ENCODE measurements at regions not wholly inside any gene's neighbourhood (a gene's known extent, or its start where the extent isn't known, plus 50 kb on each side); places are given as distances from the start of the nearest gene placed in this dataset.

- no peak for DNase-seq
Observed at GRCh38 chr20:10925767-10926166, 252.0 kb upstream of the JAG1 start.

GRCh38 chr20:10927011-10927583 is 253.3 kb upstream of the JAG1 start:
- no peak for DNase-seq

GRCh38 chr20:10927936-10928840 is 254.4 kb upstream of the JAG1 start:
- DNase-seq = no peak

GRCh38 chr20:10928841-10929421 is 255.1 kb upstream of the JAG1 start:
- no peak for DNase-seq

DNA sequence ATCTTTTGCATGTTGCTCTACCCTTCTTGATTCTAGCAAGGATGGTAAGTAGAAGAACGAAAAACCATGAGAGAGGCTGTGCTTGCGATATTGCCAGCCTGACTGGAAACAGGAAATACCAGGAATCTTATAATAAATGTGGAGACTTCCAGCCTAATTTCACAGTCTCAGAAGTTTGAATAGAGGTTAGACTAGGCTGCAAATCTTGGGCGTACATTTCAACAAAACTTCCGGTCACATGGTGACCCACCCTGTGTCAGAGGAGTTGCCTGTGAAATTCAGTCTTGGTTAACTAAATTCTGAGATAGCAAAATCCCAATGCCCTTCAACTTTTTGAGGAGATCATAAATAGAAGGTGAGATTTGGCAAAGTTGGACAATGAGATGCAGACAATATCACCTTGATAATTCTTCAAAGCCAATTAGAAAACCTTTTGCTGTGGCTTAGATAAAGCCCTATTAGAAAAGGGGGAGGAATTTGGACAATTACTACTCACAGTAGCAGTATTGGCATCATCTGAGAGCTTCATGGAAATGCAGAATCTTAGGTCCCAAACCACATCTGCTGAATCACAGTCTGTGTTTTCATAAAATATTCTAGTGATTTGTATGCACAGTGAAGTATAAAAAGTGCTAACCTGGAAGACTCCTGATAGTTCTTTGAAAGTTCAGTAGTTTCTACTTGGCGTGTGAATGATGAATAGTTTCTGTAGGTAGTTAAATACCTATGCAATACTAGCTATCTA is 262.0 kb upstream of the JAG1 start:
- no peak for DNase-seq

DNA sequence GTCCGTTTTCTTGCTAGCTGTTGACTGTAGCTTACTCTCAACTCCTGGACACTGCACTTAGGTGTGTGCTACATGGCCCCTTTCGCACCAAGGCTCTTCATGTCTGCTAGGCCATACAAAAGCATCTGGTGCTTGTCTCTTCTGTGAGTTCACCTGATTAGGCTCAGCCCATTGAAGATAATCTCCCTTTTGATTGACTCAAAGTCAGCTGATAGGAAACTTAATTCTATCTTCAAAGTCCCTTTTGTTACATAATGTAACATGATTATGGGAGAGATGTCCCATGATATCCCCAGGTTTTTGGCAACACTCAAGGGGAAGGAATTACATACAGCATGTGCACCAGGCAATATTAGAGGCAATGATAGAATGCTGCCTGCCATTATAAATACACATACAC is 263.0 kb upstream of the JAG1 start:
- DNase-seq = no peak

DNA sequence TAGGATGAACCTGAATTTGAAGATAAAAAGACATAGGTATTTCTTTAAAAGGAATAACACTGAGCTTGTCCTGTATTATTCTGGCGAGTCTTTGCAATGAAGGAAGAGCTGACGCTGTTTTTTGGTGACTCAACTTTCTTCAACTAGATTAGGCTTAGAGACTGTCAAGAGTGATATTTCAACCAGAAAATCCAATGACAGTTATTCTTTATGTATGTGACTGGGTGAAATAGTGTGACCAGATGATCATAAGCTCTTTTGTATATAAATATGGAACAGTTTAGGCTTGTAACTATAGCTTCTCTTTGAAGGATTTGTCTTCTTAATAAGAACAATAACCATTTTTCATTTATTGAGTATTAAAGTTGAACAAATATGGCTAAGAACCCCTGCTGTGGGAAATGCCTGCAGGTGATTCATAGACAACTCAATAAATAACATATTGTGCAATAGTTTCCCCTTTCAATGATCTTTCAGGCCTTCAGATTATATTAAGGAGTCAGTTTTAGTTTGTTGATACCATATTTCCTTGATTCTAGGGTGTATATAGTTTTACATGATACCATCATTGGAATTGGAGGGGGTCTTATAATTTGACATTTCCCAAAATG is 265.6 kb upstream of the JAG1 start:
- no peak for DNase-seq

- no peak for DNase-seq
Observed at GRCh38 chr20:10940941-10941340, 267.1 kb upstream of the JAG1 start.

- no peak for DNase-seq
Observed at GRCh38 chr20:10943686-10944265, 270.0 kb upstream of the JAG1 start.

DNA sequence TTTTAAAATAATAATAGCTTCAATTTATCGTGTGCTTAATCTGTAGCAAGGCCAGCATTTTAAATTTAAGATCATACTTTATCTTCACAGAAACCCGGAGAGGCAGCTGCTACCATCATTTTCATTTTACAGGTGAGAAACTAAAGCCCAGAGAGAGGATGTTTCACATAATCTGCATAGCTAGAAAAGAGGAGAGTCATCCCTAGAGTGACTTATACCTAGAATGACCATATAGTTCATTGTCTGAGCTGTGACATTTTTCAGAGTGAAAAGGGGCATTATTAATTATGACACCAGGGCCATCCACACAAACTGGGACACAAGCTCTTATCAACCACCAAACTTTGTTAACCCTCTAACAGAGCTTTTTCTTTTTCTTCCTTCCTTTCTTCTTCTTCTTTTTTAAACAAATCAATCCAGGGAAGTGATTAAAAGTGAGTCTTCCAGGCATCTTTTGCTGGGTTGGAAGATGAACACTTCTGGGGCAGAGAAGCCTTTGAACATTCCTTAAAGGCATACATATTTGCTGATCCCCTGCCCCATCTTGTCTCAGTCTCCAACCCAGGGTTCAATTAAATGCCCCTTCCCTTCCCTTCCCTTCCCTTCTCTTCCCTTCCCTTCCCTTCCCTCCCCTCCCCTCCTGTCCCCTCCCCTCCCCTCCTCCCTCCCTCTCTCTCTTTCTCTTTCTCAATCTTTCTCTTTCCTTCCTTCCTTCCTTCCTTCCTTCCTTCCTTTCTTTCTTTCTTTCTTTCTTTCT is 272.5 kb upstream of the JAG1 start:
- no peak for DNase-seq

GRCh38 chr20:10947726-10948125 is 273.9 kb upstream of the JAG1 start:
- no peak for DNase-seq

GRCh38 chr20:10949930-10950783 is 276.4 kb upstream of the JAG1 start:
- peak in 1 of 2 experiments; percentile 38 for DNase-seq

DNA sequence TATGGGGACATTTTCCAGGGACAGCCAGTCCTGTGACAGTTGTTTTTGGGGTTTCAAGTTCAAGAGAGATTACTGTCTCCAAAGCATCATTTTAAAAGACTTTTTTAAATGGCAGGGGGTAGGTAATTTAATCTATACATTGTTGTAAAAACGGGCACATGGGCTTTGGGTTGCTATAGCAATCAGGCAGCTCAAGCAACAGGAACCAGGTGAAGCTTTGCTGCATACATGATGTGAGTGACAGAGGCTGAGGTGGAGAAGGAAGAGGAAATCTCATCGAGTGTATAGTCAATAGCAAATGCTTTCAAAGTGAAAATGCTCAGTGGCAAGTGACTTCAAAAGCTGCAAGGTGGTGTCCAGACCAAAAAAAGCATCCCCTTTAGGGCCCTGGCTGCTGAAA is 277.4 kb upstream of the JAG1 start:
- DNase-seq = peak in 1 of 2 experiments; percentile 18

GRCh38 chr20:10951904-10952303 is 278.1 kb upstream of the JAG1 start:
- no peak for DNase-seq

- no peak for DNase-seq
Observed at GRCh38 chr20:10953437-10953836, 279.6 kb upstream of the JAG1 start.

- DNase-seq = no peak
Observed at GRCh38 chr20:10954137-10954840, 280.5 kb upstream of the JAG1 start.

- DNase-seq = no peak
Observed at GRCh38 chr20:10954908-10955580, 281.2 kb upstream of the JAG1 start.

GRCh38 chr20:10958279-10958678 is 284.5 kb upstream of the JAG1 start:
- no peak for DNase-seq

DNA sequence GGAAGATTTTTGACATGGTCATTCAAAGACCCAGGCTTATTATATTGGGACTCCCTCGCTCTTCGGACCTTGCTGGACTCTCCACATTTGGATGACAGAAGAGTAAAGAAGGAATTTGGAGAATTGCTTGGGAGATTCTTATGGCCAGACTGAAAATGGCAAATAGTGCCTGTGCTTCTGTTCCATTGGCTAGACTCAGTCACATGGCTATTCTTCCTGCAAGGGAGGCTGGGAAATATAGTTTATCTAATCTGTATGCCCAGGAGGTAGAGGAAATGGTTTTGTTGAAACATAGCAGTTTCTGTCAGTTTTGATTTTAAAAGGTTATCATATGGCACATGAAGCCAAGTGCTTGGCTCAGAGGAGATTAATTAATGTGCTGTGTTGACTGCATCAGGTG is 286.6 kb upstream of the JAG1 start:
- DNase-seq = no peak
